ENCODE measurements at regions not wholly inside any gene's neighbourhood (a gene's known extent, or its start where the extent isn't known, plus 50 kb on each side); places are given as distances from the start of the nearest gene placed in this dataset.

GRCh38 chr4:116899561-116899960 lies 185.8 kb downstream of the TRAM1L1 start:
- 100% methylated on average over 1 of the region's 1 CpG for WGBS

GRCh38 chr4:116885579-116885978 lies 199.8 kb downstream of the TRAM1L1 start:
- Histone ChIP-seq H3K23ac (ENCODE audit: low read length in 2 of 2) (no peak overlapping the region), H3K14ac (ENCODE audit: low read length in 2 of 2) (no peak overlapping the region), H3K4me2 (ENCODE audit: low read length, poor library complexity, severe bottlenecking) (no peak overlapping the region), H2AK5ac (ENCODE audit: low read length, severe bottlenecking) (no peak overlapping the region), H3K4ac (ENCODE audit: low read depth in 1 of 2, low read length in 2 of 2) (no peak overlapping the region), H4K91ac (ENCODE audit: low read length) (no peak overlapping the region), H4K8ac (ENCODE audit: low read length) (no peak overlapping the region), H3K36me3 (ENCODE audit: control insufficient read depth in 1 of 2, insufficient read depth in 2 of 2, low read depth in 1 of 2, low read length in 2 of 2) (no peaks in the 10 kb centered on the region), H3K18ac (ENCODE audit: low read depth in 1 of 2, low read length in 2 of 2) (no peak overlapping the region), H3K9ac (ENCODE audit: low read length) (no peak overlapping the region), H2BK5ac (ENCODE audit: low read depth, low read length, poor library complexity, severe bottlenecking) (no peak overlapping the region), H3K27ac (ENCODE audit: low read length, poor library complexity, severe bottlenecking) (no peak overlapping the region), H2BK12ac (ENCODE audit: low read length in 2 of 2) (no peak overlapping the region), H3K4me3 (ENCODE audit: insufficient read depth in 1 of 2, low read depth in 1 of 2, low read length in 2 of 2) (no peak overlapping the region), H2BK15ac (ENCODE audit: low read depth, poor library complexity, severe bottlenecking) (no peak overlapping the region), H2AFZ (ENCODE audit: low read depth, low read length) (no peak overlapping the region), H3K9me3 (ENCODE audit: control insufficient read depth, low read length) (no peaks in the 10 kb centered on the region), H3K27me3 (ENCODE audit: control insufficient read depth in 1 of 2, insufficient read depth in 1 of 2, low read length in 2 of 2) (no peaks in the 10 kb centered on the region), H3K79me1 (replicated peaks; ENCODE audit: low read length, poor library complexity, severe bottlenecking) (no peaks in the 10 kb centered on the region), H2BK120ac (ENCODE audit: low read depth, low read length) (no peak overlapping the region), H3K4me1 (ENCODE audit: control insufficient read depth, insufficient read depth, low read depth, low read length) (no peaks in the 10 kb centered on the region)
- no peak for DNase-seq

More at GRCh38 chr4:116899561-116899960, 185.8 kb downstream of the TRAM1L1 start:
- Histone ChIP-seq H3K9ac (ENCODE audit: low read length) (no peak overlapping the region), H2BK120ac (ENCODE audit: low read depth, low read length) (no peak overlapping the region), H3K27ac (ENCODE audit: low read length, poor library complexity, severe bottlenecking) (no peak overlapping the region), H4K91ac (ENCODE audit: low read length) (no peak overlapping the region), H2BK15ac (ENCODE audit: low read depth, poor library complexity, severe bottlenecking) (no peak overlapping the region), H3K9me3 (ENCODE audit: control insufficient read depth, low read length) (no peaks in the 10 kb centered on the region), H3K27me3 (ENCODE audit: control insufficient read depth in 1 of 2, insufficient read depth in 1 of 2, low read length in 2 of 2) (no peaks in the 10 kb centered on the region), H3K23ac (ENCODE audit: low read length in 2 of 2) (no peak overlapping the region), H3K4ac (ENCODE audit: low read depth in 1 of 2, low read length in 2 of 2) (no peak overlapping the region), H3K79me1 (replicated peaks; ENCODE audit: low read length, poor library complexity, severe bottlenecking) (no peaks in the 10 kb centered on the region), H3K4me3 (ENCODE audit: insufficient read depth in 1 of 2, low read depth in 1 of 2, low read length in 2 of 2) (no peak overlapping the region), H2AK5ac (ENCODE audit: low read length, severe bottlenecking) (no peak overlapping the region), H3K14ac (ENCODE audit: low read length in 2 of 2) (no peak overlapping the region), H4K8ac (ENCODE audit: low read length) (no peak overlapping the region), H3K36me3 (ENCODE audit: control insufficient read depth in 1 of 2, insufficient read depth in 2 of 2, low read depth in 1 of 2, low read length in 2 of 2) (no peaks in the 10 kb centered on the region), H2BK5ac (ENCODE audit: low read depth, low read length, poor library complexity, severe bottlenecking) (no peak overlapping the region), H2AFZ (ENCODE audit: low read depth, low read length) (no peak overlapping the region), H3K4me2 (ENCODE audit: low read length, poor library complexity, severe bottlenecking) (no peak overlapping the region), H3K4me1 (ENCODE audit: control insufficient read depth, insufficient read depth, low read depth, low read length) (no peaks in the 10 kb centered on the region), H3K18ac (ENCODE audit: low read depth in 1 of 2, low read length in 2 of 2) (peak overlapping the region in 1 of 2 experiments; percentile 5), H2BK12ac (ENCODE audit: low read length in 2 of 2) (no peak overlapping the region)
- DNase-seq, result no peak

GRCh38 chr4:116882503-116882902 lies 202.9 kb downstream of the TRAM1L1 start:
- no peak overlapping the region for H3K27ac ChIP-seq (ENCODE audit: low read length, poor library complexity, severe bottlenecking)
- no peak overlapping the region for H2BK12ac ChIP-seq (ENCODE audit: low read length in 2 of 2)
- no peak overlapping the region for H3K4ac ChIP-seq (ENCODE audit: low read depth in 1 of 2, low read length in 2 of 2)
- no peak overlapping the region for H2AK5ac ChIP-seq (ENCODE audit: low read length, severe bottlenecking)
- no peaks in the 10 kb centered on the region for H3K79me1 ChIP-seq (replicated peaks; ENCODE audit: low read length, poor library complexity, severe bottlenecking)
- H3K4me3 ChIP-seq (ENCODE audit: insufficient read depth in 1 of 2, low read depth in 1 of 2, low read length in 2 of 2), result no peak overlapping the region
- H2BK5ac ChIP-seq (ENCODE audit: low read depth, low read length, poor library complexity, severe bottlenecking), result no peak overlapping the region
- H3K23ac ChIP-seq (ENCODE audit: low read length in 2 of 2), result no peak overlapping the region
- H3K14ac ChIP-seq (ENCODE audit: low read length in 2 of 2), result no peak overlapping the region
- no peak overlapping the region for H2BK120ac ChIP-seq (ENCODE audit: low read depth, low read length)
- WGBS, result no CpG with 5 or more reads among the region's 3 CpGs
- no peak overlapping the region for H2BK15ac ChIP-seq (ENCODE audit: low read depth, poor library complexity, severe bottlenecking)
- no peaks in the 10 kb centered on the region for H3K9me3 ChIP-seq (ENCODE audit: control insufficient read depth, low read length)
- H3K9ac ChIP-seq (ENCODE audit: low read length), result no peak overlapping the region
- H4K91ac ChIP-seq (ENCODE audit: low read length), result no peak overlapping the region
- no peak overlapping the region for H2AFZ ChIP-seq (ENCODE audit: low read depth, low read length)
- no peak for DNase-seq
- H3K18ac ChIP-seq (ENCODE audit: low read depth in 1 of 2, low read length in 2 of 2), result no peak overlapping the region
- H4K8ac ChIP-seq (ENCODE audit: low read length), result no peak overlapping the region
- no peaks in the 10 kb centered on the region for H3K27me3 ChIP-seq (ENCODE audit: control insufficient read depth in 1 of 2, insufficient read depth in 1 of 2, low read length in 2 of 2)
- H3K36me3 ChIP-seq (ENCODE audit: control insufficient read depth in 1 of 2, insufficient read depth in 2 of 2, low read depth in 1 of 2, low read length in 2 of 2), result no peaks in the 10 kb centered on the region
- H3K4me1 ChIP-seq (ENCODE audit: control insufficient read depth, insufficient read depth, low read depth, low read length), result no peaks in the 10 kb centered on the region
- H3K4me2 ChIP-seq (ENCODE audit: low read length, poor library complexity, severe bottlenecking), result no peak overlapping the region

DNA sequence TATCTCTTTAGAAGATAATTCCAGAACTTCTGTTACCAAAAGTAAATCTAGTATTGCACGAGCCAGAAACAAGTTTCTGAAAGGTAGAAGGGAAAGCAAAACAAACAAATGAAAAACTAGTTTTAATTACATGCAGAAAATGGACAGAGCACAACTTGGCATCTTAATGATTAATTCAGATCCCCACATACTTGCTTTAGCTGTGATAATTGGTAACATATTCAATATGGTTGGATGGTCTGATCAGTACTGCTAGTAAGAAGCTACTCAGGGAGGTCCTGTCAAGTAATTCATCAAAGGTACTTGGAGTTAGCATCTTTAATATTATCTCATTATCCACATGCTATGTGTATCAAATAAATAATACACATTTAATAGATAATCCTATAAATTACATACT lies 204.3 kb downstream of the TRAM1L1 start:
- Histone ChIP-seq H2AFZ (ENCODE audit: low read depth, low read length) (no peak overlapping the region), H3K4me2 (ENCODE audit: low read length, poor library complexity, severe bottlenecking) (no peak overlapping the region), H3K18ac (ENCODE audit: low read depth in 1 of 2, low read length in 2 of 2) (no peak overlapping the region), H3K4ac (ENCODE audit: low read depth in 1 of 2, low read length in 2 of 2) (no peak overlapping the region), H4K8ac (ENCODE audit: low read length) (no peak overlapping the region), H2AK5ac (ENCODE audit: low read length, severe bottlenecking) (no peak overlapping the region), H4K91ac (ENCODE audit: low read length) (no peak overlapping the region), H3K9ac (ENCODE audit: low read length) (no peak overlapping the region), H3K27me3 (ENCODE audit: control insufficient read depth in 1 of 2, insufficient read depth in 1 of 2, low read length in 2 of 2) (no peaks in the 10 kb centered on the region), H3K23ac (ENCODE audit: low read length in 2 of 2) (no peak overlapping the region), H3K27ac (ENCODE audit: low read length, poor library complexity, severe bottlenecking) (no peak overlapping the region), H2BK12ac (ENCODE audit: low read length in 2 of 2) (no peak overlapping the region), H2BK15ac (ENCODE audit: low read depth, poor library complexity, severe bottlenecking) (no peak overlapping the region), H3K14ac (ENCODE audit: low read length in 2 of 2) (no peak overlapping the region), H2BK120ac (ENCODE audit: low read depth, low read length) (no peak overlapping the region), H3K79me1 (replicated peaks; ENCODE audit: low read length, poor library complexity, severe bottlenecking) (no peaks in the 10 kb centered on the region), H3K4me3 (ENCODE audit: insufficient read depth in 1 of 2, low read depth in 1 of 2, low read length in 2 of 2) (no peak overlapping the region), H3K4me1 (ENCODE audit: control insufficient read depth, insufficient read depth, low read depth, low read length) (no peaks in the 10 kb centered on the region), H2BK5ac (ENCODE audit: low read depth, low read length, poor library complexity, severe bottlenecking) (no peak overlapping the region), H3K9me3 (ENCODE audit: control insufficient read depth, low read length) (no peaks in the 10 kb centered on the region), H3K36me3 (ENCODE audit: control insufficient read depth in 1 of 2, insufficient read depth in 2 of 2, low read depth in 1 of 2, low read length in 2 of 2) (no peaks in the 10 kb centered on the region)
- DNase-seq, result no peak
- 83% methylated on average over 1 of the region's 1 CpG for WGBS
